DMS153 treated with DMSO at 0.1 percent for 48 hours (cell line): ENCODE measurements at regions not wholly inside any gene's neighbourhood (a gene's known extent, or its start where the extent isn't known, plus 50 kb on each side); places are given as distances from the start of the nearest gene placed in this dataset.
A peak's percentile ranks its signal among the peaks of the same experiment; 100 is the strongest.
"Not testable (repeated sequence)": the region's sequence is repeated elsewhere in the genome, so short reads cannot be mapped to it uniquely, and the experiment has no call there.

ENCODE experiments used
- DNase-seq: peaks from one replicate; lab custom pipeline; 2025; ENCODE audit not compliant: unreplicated experiment; lab: John Stamatoyannopoulos, UW

GRCh38 chr11:10973416-10973815, 115.6 kb upstream of the ZBED5 start:
- peak; percentile 25 for DNase-seq

GRCh38 chr11:10970926-10971325, 113.1 kb upstream of the ZBED5 start:
- no peak for DNase-seq

- no peak for DNase-seq
Observed at GRCh38 chr11:10969387-10969786, 111.5 kb upstream of the ZBED5 start.

- not testable (repeated sequence) for DNase-seq
Observed at GRCh38 chr11:10956884-10957283, 99.0 kb upstream of the ZBED5 start.

- DNase-seq: no peak
Observed at GRCh38 chr11:10955616-10956015, 97.8 kb upstream of the ZBED5 start.

GRCh38 chr11:10954184-10954583, 96.3 kb upstream of the ZBED5 start:
- no peak for DNase-seq

GRCh38 chr11:10952872-10953271, 95.0 kb upstream of the ZBED5 start:
- no peak for DNase-seq

GRCh38 chr11:10947935-10948334, 90.1 kb upstream of the ZBED5 start:
- DNase-seq: not testable (repeated sequence)

- no peak for DNase-seq
Observed at GRCh38 chr11:10946072-10946471, 88.2 kb upstream of the ZBED5 start.

GRCh38 chr11:10945196-10945595, 87.3 kb upstream of the ZBED5 start:
- no peak for DNase-seq

- no peak for DNase-seq
Observed at GRCh38 chr11:10943968-10944367, 86.1 kb upstream of the ZBED5 start.

- DNase-seq: no peak
Observed at GRCh38 chr11:10942620-10943019, 84.8 kb upstream of the ZBED5 start.

- no peak for DNase-seq
Observed at GRCh38 chr11:10941871-10942270, 84.0 kb upstream of the ZBED5 start.

- DNase-seq: no peak
Observed at GRCh38 chr11:10941414-10941813, 83.6 kb upstream of the ZBED5 start.

- DNase-seq: no peak
Observed at GRCh38 chr11:10938650-10939387, 81.0 kb upstream of the ZBED5 start.

GRCh38 chr11:10938231-10938630, 80.4 kb upstream of the ZBED5 start:
- no peak for DNase-seq

GRCh38 chr11:10937385-10937771, 79.5 kb upstream of the ZBED5 start:
- no peak for DNase-seq

- no peak for DNase-seq
Observed at GRCh38 chr11:10936626-10937384, 79.0 kb upstream of the ZBED5 start.

GRCh38 chr11:10935015-10935559, 77.2 kb upstream of the ZBED5 start:
- no peak for DNase-seq

- peak; percentile 41 for DNase-seq
Observed at GRCh38 chr11:10934293-10934860, 76.5 kb upstream of the ZBED5 start.

GRCh38 chr11:10933455-10934292, 75.8 kb upstream of the ZBED5 start:
- peak; percentile 82 for DNase-seq
